GM21619 (cell line): ENCODE measurements at regions not wholly inside any gene's neighbourhood (a gene's known extent, or its start where the extent isn't known, plus 50 kb on each side); places are given as distances from the start of the nearest gene placed in this dataset.
"Not testable (repeated sequence)": the region's sequence is repeated elsewhere in the genome, so short reads cannot be mapped to it uniquely, and the experiment has no call there.

Source experiments
- ATAC-seq: cut with Tn5 transposase; IDR thresholded peaks from one replicate; pipeline ENCODE4 v1.9.1; 2021; ENCODE audit not compliant: unreplicated experiment

- ATAC-seq = no peak
Measured at GRCh38 chr5:53160895-53161294, 51.3 kb upstream of the MOCS2 start.

- no peak for ATAC-seq
Measured at GRCh38 chr5:53161876-53162275, 52.3 kb upstream of the MOCS2 start.

- no peak for ATAC-seq
Measured at GRCh38 chr5:53164478-53165165, 55.1 kb upstream of the MOCS2 start.

GRCh38 chr5:53165431-53166182, 56.0 kb upstream of the MOCS2 start:
- ATAC-seq = no peak

- ATAC-seq = no peak
Measured at GRCh38 chr5:53166183-53166495, 56.6 kb upstream of the MOCS2 start.

- ATAC-seq = no peak
Measured at GRCh38 chr5:53167836-53168235, 58.3 kb upstream of the MOCS2 start.

- ATAC-seq = no peak
Measured at GRCh38 chr5:53169933-53170332, 60.4 kb upstream of the MOCS2 start.

GRCh38 chr5:53170746-53171349, 61.3 kb upstream of the MOCS2 start:
- ATAC-seq = peak; percentile 61

GRCh38 chr5:53172073-53172472, 62.5 kb upstream of the MOCS2 start:
- ATAC-seq = not testable (repeated sequence)

GRCh38 chr5:53172630-53173029, 63.1 kb upstream of the MOCS2 start:
- no peak for ATAC-seq

- ATAC-seq = no peak
Measured at GRCh38 chr5:53173083-53173482, 63.5 kb upstream of the MOCS2 start.

- no peak for ATAC-seq
Measured at GRCh38 chr5:53178830-53179229, 69.3 kb upstream of the MOCS2 start.

- no peak for ATAC-seq
Measured at GRCh38 chr5:53179691-53180090, 70.1 kb upstream of the MOCS2 start.

- no peak for ATAC-seq
Measured at GRCh38 chr5:53180538-53180937, 71.0 kb upstream of the MOCS2 start.

GRCh38 chr5:53180991-53181390, 71.4 kb upstream of the MOCS2 start:
- no peak for ATAC-seq

- no peak for ATAC-seq
Measured at GRCh38 chr5:53183880-53184279, 74.3 kb upstream of the MOCS2 start.

- no peak for ATAC-seq
Measured at GRCh38 chr5:53191548-53192165, 82.1 kb upstream of the MOCS2 start.

- no peak for ATAC-seq
Measured at GRCh38 chr5:53194086-53194485, 84.5 kb upstream of the MOCS2 start.

- no peak for ATAC-seq
Measured at GRCh38 chr5:53199882-53200281, 90.3 kb upstream of the MOCS2 start.

GRCh38 chr5:53200306-53200705, 90.7 kb upstream of the MOCS2 start:
- ATAC-seq = no peak

- ATAC-seq = no peak
Measured at GRCh38 chr5:53201746-53202145, 92.2 kb upstream of the MOCS2 start.

GRCh38 chr5:53206562-53206961, 97.0 kb upstream of the MOCS2 start:
- ATAC-seq = no peak
